Activated CD4-positive, CD25-positive, alpha-beta regulatory T cell treated with anti-CD3 and anti-CD28 coated beads, Interleukin-2, amount 50 U/mL, for 24 hours (primary cell): ENCODE measurements at regions not wholly inside any gene's neighbourhood (a gene's known extent, or its start where the extent isn't known, plus 50 kb on each side); places are given as distances from the start of the nearest gene placed in this dataset.
A peak's percentile ranks its signal among the peaks of the same experiment; 100 is the strongest.

Experiments
- ATAC-seq, 2 donors: fragments of 150-1000 bp; cut with Tn5 transposase; one replicate each; pipeline ENCODE4 v1.10.0; 2021; ENCODE audit warnings: mild to moderate bottlenecking in 1 of 2, moderate library complexity in 1 of 2

- ATAC-seq, result no peak
Observed at GRCh38 chr6:25041485-25042035, 105.8 kb upstream of the RIPOR2 start.

- peak; percentile 76 to 81 for ATAC-seq
Observed at GRCh38 chr6:25042036-25042521, 106.3 kb upstream of the RIPOR2 start.

- ATAC-seq, result no peak
Observed at GRCh38 chr6:25042536-25042935, 106.8 kb upstream of the RIPOR2 start.

- ATAC-seq, result no peak
Observed at GRCh38 chr6:25042984-25043725, 107.4 kb upstream of the RIPOR2 start.

GRCh38 chr6:25043892-25044291 lies 108.1 kb upstream of the RIPOR2 start:
- ATAC-seq, result no peak

- no peak for ATAC-seq
Observed at GRCh38 chr6:25046942-25047341, 111.2 kb upstream of the RIPOR2 start.

- peak; percentile 86 to 90 for ATAC-seq
Observed at GRCh38 chr6:25050356-25050755, 114.6 kb upstream of the RIPOR2 start.

- no peak for ATAC-seq
Observed at GRCh38 chr6:25051083-25051482, 115.3 kb upstream of the RIPOR2 start.

GRCh38 chr6:25052181-25052580 lies 116.4 kb upstream of the RIPOR2 start:
- no peak for ATAC-seq

GRCh38 chr6:25053875-25054371 lies 118.2 kb upstream of the RIPOR2 start:
- ATAC-seq, result peak; percentile 61

- ATAC-seq, result no peak
Observed at GRCh38 chr6:25054469-25054868, 118.7 kb upstream of the RIPOR2 start.

GRCh38 chr6:25056130-25056529 lies 120.4 kb upstream of the RIPOR2 start:
- peak; percentile 61 to 67 for ATAC-seq

- ATAC-seq, result no peak
Observed at GRCh38 chr6:25057111-25057905, 121.5 kb upstream of the RIPOR2 start.

- ATAC-seq, result no peak
Observed at GRCh38 chr6:25058441-25058840, 122.7 kb upstream of the RIPOR2 start.

- no peak for ATAC-seq
Observed at GRCh38 chr6:25058941-25059340, 123.2 kb upstream of the RIPOR2 start.

GRCh38 chr6:25060522-25060921 lies 124.8 kb upstream of the RIPOR2 start:
- ATAC-seq, result no peak

- ATAC-seq, result no peak
Observed at GRCh38 chr6:25061289-25061936, 125.7 kb upstream of the RIPOR2 start.

GRCh38 chr6:25062070-25062811 lies 126.5 kb upstream of the RIPOR2 start:
- no peak for ATAC-seq

- no peak for ATAC-seq
Observed at GRCh38 chr6:25064006-25064405, 128.2 kb upstream of the RIPOR2 start.

GRCh38 chr6:25065666-25066065 lies 129.9 kb upstream of the RIPOR2 start:
- no peak for ATAC-seq

- ATAC-seq, result no peak
Observed at GRCh38 chr6:25066593-25066992, 130.8 kb upstream of the RIPOR2 start.

GRCh38 chr6:25068866-25069265 lies 133.1 kb upstream of the RIPOR2 start:
- no peak for ATAC-seq
